ENCODE measurements at regions not wholly inside any gene's neighbourhood (a gene's known extent, or its start where the extent isn't known, plus 50 kb on each side); places are given as distances from the start of the nearest gene placed in this dataset.

DNA sequence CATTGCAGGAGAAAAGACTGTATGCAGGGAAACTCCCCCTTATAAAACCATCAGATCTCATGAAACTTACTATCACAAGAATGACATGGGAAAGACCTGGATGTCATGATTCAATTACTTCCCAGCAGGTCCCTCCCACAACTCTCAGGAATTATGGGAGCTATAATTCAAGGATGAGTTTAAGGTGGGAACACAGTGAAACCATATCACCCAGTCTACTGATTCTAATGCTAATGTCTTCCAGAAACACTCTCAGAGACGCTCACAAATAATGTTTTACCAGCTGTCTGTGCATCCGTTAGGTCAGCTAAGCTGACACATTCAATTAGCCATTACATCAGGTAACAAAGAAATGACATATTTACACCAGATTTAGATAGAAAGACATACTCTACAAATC, 637.9 kb downstream of the NLGN4Y start:
- DNase-seq (ENCODE audit: low read depth in 2 of 2), result no peak

DNA sequence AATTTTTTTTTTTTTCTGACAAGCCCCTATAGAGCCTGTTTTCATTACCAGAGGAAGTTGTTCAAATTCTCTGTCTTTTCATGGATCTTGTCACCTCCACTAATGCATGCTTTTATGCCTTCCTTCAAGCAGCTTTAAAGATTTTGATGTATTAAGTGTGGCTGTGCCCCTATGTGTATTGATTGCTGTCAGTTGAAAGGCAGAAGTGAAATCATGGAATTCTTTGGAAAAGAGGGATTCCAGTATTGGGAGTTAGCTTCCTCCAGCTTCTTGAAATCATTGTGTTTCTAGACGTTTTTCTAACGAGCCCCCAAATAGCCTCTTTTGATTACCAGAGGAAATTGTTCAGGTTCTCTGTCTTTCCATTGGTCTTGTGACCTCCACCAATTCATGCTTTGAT, 655.6 kb downstream of the NLGN4Y start:
- DNase-seq (ENCODE audit: low read depth in 2 of 2), result no peak

DNA sequence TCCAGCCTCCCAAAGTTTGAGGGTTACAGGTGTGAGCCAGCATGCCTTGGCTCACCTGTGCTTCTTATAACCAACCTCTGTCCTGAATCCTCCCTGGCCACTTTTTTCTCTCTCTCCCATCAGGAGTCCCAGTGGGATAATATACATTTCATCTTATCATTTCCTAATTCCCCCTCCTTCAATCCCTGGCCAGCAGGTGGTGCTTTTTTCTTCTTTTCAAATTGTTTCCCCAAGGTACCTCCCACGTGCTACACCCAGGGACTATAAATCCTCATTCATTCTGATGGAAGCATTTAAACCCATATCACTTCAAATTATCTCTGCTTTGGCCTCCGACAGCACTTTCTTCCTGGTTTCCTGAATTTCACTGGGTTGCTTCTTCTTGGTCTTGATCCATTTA, 704.7 kb downstream of the NLGN4Y start:
- DNase-seq (ENCODE audit: low read depth in 2 of 2), result no peak

DNA sequence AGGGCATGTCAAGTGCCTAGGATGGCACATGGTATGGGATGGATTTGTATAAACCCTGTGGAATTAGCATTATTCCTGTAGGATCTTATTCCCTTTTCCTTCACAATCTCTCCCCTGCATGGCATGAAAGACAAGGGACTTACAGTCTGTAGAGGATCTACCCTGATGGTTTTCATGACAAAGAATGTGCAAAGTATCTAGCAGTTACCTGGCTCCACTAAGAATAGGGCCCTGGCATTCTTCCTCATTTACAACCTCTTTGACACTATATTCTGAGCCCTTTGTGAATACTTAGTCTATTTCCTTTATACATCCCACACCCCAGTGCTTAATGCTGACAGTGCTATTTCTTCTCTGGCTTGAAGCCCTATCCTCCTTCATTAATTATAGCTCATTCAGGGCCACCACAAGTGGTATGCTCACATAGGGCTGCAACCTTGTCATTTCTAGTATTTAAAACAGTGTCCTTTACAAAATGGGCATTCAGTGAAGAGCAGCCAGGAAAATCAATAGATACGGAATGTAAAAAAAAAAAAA, 715.3 kb downstream of the NLGN4Y start:
- no peak for DNase-seq (ENCODE audit: low read depth in 2 of 2)

DNA sequence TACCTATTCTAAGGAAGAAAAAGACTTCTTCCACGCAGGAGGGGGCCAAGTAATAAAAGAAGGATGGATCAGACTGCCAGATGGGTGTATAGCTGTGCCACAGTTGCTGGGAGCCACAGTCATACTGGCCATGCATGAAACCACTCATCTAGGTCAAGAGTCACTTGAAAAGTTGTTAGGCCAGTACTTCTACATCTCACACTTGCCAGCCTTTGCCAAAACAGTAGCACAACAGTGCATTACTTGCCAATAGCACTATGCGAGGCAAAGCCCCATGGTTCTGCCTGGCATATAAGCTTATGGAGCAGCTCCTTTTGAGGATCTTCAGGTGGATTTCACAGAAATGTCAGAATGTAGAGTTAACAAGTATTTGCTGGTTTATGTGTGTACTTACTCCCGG, 735.0 kb downstream of the NLGN4Y start:
- DNase-seq (ENCODE audit: low read depth in 2 of 2), result no peak

DNA sequence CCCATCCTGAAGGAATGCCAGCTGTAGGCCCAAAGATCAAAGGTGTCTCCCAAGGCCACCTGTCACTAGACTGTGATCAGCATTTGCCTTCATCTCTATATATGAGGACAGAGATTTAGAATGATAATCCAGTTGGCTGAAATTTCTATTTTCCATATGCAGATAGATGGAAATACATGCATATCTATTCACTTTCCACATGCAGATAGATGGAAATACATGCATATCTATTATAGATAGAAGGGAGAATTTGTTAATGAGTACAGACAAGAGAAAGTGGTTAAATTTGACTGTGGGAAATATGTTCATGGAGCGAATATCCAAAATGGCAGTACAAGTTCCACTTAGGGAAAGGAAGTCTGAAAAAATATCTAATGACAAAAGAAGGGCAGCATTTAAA, 762.2 kb downstream of the NLGN4Y start:
- DNase-seq (ENCODE audit: low read depth in 2 of 2), result no peak

DNA sequence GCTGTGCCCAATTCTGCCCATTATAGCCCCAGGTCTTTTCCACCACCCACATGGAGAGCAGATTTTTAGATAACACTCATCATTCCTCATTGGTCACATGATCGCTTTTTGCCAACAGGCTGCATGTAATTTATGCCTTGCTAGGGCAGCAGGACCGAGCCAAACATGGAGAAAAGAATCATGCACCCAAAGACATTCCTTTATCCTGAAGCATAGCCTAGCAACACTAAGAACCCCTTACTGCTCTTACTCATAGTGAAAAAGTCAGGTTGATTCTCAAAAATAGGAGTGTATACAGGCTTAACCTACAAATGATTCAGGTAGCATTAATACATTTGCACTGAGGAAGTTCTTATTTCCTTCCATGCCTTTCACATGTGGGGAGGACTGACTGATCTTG, 765.5 kb downstream of the NLGN4Y start:
- DNase-seq (ENCODE audit: low read depth in 2 of 2), result no peak

DNA sequence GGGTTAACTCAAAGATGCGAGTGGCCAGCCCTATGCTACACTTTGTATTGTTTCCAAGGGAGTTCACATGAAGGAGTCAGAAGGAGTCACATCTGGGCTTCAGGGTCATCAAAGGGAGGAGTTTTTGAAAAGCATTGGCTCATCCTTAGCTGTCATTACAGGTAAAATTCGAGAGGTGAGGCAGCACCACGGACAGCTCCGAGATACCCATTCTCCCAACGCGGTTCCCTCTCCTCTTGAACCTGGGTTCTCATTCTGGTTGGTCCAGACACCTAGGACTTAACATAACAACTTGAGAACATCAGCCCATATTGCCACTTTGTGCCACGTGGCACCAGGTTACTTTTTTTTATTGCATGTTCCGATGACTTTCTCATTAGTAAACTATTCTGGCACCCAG, 768.6 kb downstream of the NLGN4Y start:
- no peak for DNase-seq (ENCODE audit: low read depth in 2 of 2)

DNA sequence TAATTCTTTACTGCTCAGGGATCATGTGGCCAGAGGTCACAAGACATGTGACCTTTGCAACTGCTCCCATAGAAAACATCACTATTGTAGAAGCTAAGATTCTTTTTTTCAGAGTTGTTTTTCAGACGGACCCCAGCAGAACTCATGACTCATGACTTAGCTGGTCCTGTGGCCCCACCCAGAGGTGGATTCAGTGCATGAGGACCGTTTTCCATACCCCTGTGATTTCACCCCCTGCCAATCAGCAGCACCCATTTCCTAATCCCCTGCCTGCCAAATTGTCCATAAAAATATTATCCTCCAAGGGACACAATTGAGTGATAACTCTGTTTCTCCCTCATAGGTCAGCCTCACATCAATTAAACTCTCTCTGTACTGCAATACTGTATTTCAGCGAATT, 777.5 kb downstream of the NLGN4Y start:
- DNase-seq (ENCODE audit: low read depth in 2 of 2), result no peak

DNA sequence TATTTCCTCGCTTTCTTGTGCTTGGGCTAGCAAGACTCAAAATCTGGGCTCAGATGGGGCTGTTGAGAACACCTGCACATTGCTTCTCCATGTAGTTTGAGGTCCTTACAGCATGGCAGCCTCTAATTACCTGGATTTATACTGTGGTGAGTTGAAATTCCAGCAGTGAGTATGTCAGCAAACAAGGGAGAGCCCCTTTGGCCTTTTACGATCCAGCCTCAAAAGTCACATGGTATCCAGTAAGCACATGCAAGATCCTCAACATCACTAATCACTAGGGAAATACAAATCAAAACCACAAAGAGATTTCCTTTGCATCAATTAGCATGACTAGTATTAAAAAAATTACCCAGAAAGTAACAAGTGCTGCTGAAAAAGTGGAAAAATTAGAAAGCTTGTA, 787.8 kb downstream of the NLGN4Y start:
- DNase-seq (ENCODE audit: low read depth in 2 of 2), result no peak

DNA sequence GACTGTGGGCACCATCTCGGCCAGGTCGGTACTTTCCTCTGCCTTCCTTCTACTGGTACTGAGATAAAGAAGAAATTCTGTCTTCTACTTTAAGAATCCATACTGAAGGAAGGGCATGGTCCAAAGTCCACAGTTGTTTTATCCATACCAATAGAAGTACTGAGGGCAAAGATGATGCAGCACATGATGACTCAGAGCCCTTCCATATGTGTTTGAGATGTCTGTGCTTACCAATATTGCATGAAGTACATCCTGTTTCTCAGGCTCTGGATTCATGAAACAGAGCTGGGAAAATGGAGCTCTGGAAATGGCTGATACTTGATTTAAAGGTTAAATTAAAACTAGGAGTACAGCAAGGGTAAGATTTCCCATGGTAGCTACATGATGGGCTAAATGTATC, 799.9 kb downstream of the NLGN4Y start:
- DNase-seq (ENCODE audit: low read depth in 2 of 2), result no peak

DNA sequence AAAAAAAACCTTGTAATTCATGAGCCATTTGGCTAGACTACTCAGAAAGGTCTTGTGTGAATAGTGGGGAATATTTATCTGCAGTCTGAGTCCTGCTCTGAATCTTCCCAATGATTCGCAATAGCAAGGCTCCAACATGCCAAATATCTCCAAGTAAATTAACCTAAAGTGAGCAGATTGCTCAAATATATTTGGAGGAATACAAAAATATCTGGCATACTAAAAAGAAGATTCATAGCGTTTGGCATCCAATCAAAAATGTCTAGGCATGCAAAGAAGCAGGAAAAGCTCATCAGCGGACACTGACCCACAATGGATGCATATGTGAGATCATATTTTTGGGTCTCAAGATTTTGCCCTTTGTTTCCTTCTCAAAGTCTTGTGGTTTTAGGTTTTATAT, 800.9 kb downstream of the NLGN4Y start:
- DNase-seq (ENCODE audit: low read depth in 2 of 2), result no peak

DNA sequence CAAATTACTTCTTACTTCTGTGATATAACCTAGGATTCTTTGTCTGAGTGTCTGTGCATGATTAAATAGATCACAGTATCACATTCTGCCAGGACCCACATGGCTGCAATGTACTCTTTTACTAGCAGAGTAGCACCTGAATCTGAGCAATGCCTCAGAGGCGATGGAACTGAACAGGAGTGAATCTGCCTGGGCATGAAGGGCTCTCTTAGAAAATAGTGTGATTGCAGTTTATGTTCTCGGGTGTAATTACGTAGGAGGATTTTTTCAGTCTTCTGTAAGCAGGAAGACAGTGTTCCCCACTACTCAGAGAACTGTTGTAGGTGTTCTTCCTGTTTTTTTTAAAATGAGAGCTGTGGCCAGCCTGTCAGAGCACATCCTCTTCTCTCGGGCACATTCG, 802.3 kb downstream of the NLGN4Y start:
- DNase-seq (ENCODE audit: low read depth in 2 of 2), result no peak

DNA sequence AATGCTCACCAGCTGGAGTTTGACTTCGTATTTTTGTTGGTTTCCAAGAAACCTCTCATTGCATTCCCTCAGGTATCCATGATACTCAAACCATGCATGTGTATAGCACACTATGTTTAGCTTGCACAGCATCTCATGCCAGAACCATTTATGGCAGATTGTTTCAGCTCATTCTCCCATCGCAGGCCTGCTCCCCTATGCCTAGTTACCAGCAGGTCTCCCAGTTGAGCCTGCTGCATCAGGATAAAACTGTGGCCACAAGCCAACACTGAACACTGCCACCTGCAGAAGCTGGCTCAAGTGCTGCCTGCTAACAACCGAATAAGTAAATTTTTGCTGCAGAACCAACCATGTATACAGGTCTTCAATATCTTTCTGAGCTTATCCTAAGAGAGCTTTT, 804.5 kb downstream of the NLGN4Y start:
- no peak for DNase-seq (ENCODE audit: low read depth in 2 of 2)

DNA sequence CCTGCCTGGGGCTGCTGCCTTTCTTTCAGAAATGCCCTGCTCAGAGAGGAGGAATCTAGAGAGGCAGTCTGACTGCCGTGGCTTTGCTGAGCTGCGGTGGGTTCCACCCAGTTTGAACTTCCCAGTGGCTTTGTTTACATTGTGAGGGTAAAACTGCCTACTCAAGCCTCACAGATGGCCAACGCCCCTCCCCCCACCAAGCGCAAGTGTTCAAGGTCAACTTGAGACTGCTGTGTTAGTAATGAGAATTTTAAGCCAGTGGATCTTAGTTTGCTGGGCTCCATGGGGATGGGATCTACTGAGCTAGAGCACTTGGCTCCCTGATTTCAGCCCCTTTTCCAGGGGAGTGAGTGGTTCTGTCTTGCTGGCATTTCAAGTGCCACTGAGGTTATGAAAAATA, 819.2 kb downstream of the NLGN4Y start:
- no peak for DNase-seq (ENCODE audit: low read depth in 2 of 2)

DNA sequence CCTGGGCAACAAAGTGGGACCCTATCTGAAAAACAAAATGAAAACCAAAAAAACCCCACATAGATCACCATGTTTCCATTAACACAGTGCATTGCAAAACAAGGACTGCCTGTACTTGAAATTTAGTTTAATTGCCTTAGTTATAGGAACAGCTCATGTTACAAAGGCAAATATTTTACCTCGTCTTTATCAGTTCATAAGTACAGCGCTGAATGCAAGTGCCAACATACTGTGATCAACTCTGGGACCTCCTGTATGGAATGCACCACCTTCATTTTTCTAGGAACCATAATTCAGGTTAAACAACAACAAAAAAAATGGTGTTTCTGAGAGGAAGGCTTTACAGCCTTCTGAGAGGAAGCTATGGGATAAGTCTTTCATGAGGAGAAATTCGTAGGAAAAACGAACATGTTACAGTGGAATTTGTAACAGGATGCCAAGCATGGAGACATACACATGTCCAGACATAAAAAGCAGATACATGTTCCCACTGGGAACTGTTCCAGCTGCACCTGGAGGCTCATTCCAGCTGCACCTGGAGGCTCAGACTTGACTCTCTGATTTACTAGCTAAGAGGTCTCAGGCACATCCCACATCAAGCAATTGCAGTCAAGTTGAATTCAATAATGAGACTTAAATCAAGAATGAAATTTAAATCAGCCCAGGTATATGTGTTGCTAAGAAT, 821.3 kb downstream of the NLGN4Y start:
- no peak for DNase-seq (ENCODE audit: low read depth in 2 of 2)

DNA sequence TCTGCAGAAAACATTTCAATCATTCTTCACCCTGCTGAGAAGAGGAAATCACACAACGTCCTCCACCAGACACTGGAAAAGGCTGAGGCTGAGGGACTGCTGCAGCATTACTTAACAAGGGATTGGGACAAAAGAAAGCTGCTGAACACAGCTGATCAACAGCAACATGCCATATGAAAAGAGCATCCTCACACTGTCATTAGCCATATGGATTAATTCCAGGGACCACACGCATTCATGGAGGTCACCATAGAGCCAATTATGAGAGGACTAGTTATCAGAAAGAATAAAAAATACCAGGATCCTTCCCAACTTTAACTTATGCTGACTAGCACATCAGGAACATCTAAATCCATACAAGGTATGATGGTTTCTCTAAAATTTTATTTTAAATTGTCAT, 825.0 kb downstream of the NLGN4Y start:
- no peak for DNase-seq (ENCODE audit: low read depth in 2 of 2)

DNA sequence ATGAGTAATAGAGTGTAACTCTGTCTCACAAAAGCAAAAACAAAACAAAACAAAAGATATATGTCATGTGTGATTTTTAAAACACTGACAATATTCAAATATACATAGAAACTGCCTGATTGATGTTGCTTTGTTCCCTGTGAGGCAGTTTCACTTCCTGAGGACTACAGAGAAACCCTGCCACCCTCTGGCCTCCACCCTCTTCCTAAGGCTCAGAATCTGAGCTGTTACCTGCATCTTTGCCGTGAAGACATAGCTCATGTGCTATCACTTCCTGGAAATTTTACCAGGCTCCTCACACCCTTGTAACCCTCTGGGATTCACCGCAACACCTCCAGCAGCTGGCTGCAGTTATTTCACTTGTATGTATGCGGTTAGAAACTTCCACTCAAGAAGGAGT, 831.0 kb downstream of the NLGN4Y start:
- DNase-seq (ENCODE audit: low read depth in 2 of 2), result no peak

DNA sequence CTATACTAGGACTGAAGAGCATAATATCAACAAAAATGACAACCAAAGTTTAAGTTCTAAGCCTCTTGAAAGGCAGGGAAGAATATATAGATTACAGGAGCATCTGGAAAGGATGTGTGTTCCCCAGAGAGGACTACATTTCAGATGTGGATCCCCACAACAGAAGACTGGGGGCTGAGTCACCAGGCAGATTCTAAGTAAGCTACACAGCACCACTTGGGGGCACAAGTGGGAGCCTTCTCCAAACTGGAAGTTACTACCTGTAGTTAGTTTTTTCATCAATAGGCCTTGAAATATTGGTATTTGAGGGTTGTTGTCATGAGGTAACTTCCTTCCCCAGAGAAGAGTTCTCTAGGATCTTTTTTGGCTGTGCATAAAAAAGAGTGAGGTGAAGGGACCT, 836.1 kb downstream of the NLGN4Y start:
- DNase-seq (ENCODE audit: low read depth in 2 of 2), result no peak

DNA sequence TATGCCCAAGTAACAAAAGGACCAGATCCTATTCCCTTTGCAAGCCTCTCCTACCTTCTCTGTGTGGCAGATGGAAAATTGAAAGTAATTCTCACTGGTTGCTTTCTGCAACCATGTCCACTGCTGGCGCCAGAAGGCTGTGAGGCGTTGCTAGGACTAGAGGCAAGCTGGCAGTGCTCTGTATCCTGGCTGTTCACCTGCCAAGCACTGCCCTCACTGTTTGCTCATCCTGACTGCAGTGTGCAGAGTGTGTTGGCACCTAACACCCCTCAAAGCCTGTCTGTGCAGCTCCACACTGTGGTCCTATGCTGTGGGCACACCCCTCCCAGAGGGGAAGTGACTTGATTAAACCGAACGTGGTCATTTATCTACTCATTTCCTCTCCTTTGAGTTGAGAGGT, 840.7 kb downstream of the NLGN4Y start:
- no peak for DNase-seq (ENCODE audit: low read depth in 2 of 2)

DNA sequence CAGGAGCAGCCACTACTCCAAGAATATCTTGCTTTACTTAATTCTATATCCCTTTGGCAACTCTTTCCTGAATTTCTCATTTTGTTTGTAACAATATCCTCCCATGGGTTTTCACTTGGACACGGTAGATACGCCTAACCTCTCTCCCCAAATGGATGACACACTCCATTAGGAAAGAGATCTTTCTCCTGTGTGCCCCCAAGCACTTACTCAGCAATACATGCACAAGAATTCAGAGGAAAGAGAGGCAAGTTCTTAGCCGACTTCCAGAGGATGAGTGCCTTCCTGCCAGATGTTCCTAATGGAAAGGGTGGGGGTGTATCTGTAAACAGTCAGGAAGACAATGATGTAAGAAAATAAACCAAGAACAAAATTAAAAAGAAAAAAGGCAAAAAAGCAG, 844.5 kb downstream of the NLGN4Y start:
- DNase-seq (ENCODE audit: low read depth in 2 of 2), result no peak

DNA sequence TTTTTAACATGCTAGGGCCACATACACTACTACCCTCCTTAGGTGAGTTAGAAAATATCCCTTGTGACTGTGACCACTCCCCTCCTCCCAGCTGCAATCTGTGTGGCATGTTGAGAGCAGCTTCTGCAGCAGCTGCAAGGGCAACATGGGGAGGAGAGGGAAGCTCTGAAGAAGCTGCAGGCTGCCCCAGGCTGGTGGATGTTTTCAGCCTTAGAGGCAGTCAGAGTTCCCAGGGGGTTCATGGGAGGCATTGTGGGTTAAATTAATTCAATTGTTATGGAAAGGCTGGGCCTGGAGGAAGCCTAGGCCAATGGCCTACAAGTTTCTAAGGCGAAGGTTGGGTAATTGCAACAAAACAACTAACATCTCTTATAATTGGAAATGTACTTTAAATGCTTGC, 860.8 kb downstream of the NLGN4Y start:
- no peak for DNase-seq (ENCODE audit: low read depth in 2 of 2)

DNA sequence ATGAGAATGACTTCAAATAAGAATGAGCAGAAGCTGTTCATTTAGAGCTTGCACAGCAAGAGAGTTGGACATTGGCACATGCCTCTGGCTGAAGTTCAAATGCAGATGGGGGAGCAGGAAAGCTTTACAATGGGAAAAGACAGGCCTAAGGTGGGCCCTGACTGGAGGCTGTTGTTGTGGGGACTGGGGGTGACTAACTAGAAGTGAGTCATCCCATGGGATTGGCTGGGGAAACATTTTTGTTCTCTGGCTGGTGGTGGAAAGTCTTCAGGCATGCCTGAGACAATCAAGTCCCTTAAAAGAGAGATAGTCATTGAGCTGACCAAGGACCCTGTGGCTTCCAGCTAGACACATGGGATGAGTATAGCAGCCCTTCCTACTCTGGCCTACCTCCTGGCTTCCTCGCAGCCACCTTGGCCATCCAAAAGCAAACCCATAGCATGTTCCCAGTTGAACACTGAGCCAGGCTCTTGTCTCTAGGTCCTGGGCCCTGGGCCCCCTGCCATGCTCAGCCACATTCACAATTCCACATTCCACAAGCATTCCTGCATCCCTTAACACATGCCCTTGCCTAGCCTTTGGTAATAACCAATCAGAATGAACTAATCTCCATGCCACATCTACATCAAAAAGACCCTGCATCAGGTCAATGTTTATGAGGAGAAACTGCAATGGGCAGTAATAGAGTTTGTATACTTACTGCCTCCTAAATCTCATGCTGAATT, 873.4 kb downstream of the NLGN4Y start:
- DNase-seq (ENCODE audit: low read depth in 2 of 2), result no peak

DNA sequence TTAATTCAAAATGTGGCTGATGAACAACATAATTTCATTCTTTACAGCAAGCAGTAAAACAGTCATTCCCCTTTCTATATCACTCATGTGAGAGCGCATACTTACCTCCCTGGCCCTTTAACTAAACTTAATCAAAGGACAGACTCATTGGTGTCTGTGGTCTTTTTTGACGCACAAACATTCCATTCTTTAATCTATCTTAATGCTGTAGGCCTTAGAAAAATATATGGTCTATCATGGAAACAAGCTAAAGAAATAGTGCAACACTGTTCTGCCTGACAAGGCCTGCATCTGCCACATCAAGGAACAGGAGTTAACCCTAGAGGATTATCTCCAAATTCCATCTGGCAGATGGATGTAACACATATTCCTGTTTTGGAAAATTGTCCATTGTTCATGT, 878.1 kb downstream of the NLGN4Y start:
- no peak for DNase-seq (ENCODE audit: low read depth in 2 of 2)
